Upper lobe of right lung (tissue), 1 donor: ENCODE measurements at regions not wholly inside any gene's neighbourhood (a gene's known extent, or its start where the extent isn't known, plus 50 kb on each side); places are given as distances from the start of the nearest gene placed in this dataset.
A peak's percentile ranks its signal among the peaks of the same experiment; 100 is the strongest.

Experiments used
- ATAC-seq: fragments of 200-7000 bp; cut with Tn5 transposase; one replicate; pipeline ENCODE4 v1.9.1; 2020; ENCODE audit warnings: mild to moderate bottlenecking, moderate library complexity
- DNase-seq: peaks from one replicate; pipeline ENCODE4 v3.0.0-alpha.2; 2020
- H3K27ac ChIP-seq: fragments of 200-600 bp; one replicate; pipeline ENCODE4 v1.8.0; 2022
- H3K27me3 ChIP-seq: fragments of 200-600 bp; one replicate; pipeline ENCODE4 v1.8.0; 2022; ENCODE audit warnings: mild to moderate bottlenecking
- H3K36me3 ChIP-seq: fragments of 200-600 bp; one replicate; pipeline ENCODE4 v1.8.0; 2022
- H3K4me1 ChIP-seq: fragments of 200-600 bp; one replicate; pipeline ENCODE4 v1.8.0; 2022
- H3K4me3 ChIP-seq: fragments of 200-600 bp; one replicate; pipeline ENCODE4 v1.8.0; 2022; ENCODE audit warnings: mild to moderate bottlenecking
- H3K9me3 ChIP-seq: fragments of 200-600 bp; one replicate; pipeline ENCODE4 v1.8.0; 2022
- intact Hi-C: fragments of 100-400 bp; cut with DNase I; formaldehyde crosslinking; loops from one replicate; pipeline ENCODE4 v1.11.0; 2022
- TF ChIP-seq, protein P1 (sequence below): fragments of 200-600 bp; IDR thresholded peaks from one replicate; pipeline ENCODE4 v1.8.0; 2022; ENCODE audit warnings: antibody characterized with exemption
- donor health status: DM: no; HTN: yes; CAD: no; lungs with severe emphysema.

DNA sequence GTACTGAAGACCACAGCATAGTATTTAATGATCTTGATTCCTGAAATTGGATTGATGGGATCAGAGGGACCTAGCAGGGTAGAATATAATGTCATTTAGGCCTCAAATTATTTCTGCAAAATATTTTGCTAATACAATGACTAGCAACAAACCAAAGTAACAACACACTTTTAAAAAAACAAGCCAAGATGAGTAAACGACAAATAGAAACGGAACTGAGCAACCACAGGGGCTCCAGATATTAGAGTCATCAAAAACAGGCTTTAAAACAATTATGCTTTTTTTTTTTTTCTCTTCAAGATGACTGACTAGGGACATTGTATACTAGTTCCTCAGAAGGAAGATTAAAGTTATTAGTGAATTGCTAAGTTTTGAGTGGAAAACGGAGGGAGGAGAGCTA, 447.1 kb upstream of the MMADHC start:
- Histone ChIP-seq H3K27me3 (no peaks in the 10 kb centered on the region), H3K27ac (no peak overlapping the region), H3K36me3 (no peaks in the 10 kb centered on the region), H3K4me1 (peaks cover 6% of the 10 kb centered on the region), H3K9me3 (no peaks in the 10 kb centered on the region), H3K4me3 (no peak overlapping the region)
- no peak for ATAC-seq
- TF ChIP-seq, protein P1, sequence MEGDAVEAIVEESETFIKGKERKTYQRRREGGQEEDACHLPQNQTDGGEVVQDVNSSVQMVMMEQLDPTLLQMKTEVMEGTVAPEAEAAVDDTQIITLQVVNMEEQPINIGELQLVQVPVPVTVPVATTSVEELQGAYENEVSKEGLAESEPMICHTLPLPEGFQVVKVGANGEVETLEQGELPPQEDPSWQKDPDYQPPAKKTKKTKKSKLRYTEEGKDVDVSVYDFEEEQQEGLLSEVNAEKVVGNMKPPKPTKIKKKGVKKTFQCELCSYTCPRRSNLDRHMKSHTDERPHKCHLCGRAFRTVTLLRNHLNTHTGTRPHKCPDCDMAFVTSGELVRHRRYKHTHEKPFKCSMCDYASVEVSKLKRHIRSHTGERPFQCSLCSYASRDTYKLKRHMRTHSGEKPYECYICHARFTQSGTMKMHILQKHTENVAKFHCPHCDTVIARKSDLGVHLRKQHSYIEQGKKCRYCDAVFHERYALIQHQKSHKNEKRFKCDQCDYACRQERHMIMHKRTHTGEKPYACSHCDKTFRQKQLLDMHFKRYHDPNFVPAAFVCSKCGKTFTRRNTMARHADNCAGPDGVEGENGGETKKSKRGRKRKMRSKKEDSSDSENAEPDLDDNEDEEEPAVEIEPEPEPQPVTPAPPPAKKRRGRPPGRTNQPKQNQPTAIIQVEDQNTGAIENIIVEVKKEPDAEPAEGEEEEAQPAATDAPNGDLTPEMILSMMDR, result no peak
- no peak for DNase-seq
- intact Hi-C loops, result no loop called here

DNA sequence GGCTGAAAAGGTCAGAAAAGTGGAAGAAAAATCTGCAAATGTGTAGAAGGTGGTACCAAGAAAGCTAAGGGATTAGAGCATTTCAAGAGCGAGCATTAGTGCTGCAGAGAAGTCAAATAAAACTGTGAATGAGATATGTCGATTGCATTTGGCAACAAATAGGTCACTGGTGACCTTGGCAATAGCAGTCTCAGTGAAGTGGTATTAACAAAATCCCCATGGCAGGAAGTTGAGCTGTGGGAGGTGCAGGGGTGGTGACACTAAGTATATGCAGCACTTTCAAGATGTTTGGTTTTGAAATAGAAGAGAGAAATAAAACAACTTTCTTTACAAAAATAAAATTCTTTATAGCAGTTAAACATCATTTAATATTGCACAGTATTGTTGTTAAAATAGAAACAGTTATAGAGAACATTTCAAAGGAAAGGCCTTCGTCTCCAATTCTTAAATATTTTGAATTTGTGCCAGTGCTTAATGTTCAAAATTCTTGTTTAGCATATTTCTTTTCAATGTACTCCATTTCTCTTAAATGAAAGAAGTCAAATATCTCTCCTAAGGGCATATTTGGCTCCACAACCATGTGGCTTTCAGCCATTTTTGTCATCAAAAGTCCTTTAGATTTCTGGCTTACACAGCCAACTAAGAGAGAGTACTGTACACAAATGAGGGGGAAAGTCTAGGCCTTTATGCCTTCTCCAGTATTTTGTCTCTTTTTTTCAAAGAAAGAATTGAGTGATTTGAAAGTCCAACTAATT, 443.0 kb upstream of the MMADHC start:
- TF ChIP-seq, protein P1, result no peak
- Histone ChIP-seq H3K27me3 (no peaks in the 10 kb centered on the region), H3K9me3 (no peaks in the 10 kb centered on the region), H3K36me3 (no peaks in the 10 kb centered on the region), H3K4me1 (peaks cover 6% of the 10 kb centered on the region), H3K27ac (no peak overlapping the region), H3K4me3 (no peak overlapping the region)
- intact Hi-C loops, result no loop called here
- DNase-seq, result no peak
- ATAC-seq, result peak; percentile 61

DNA sequence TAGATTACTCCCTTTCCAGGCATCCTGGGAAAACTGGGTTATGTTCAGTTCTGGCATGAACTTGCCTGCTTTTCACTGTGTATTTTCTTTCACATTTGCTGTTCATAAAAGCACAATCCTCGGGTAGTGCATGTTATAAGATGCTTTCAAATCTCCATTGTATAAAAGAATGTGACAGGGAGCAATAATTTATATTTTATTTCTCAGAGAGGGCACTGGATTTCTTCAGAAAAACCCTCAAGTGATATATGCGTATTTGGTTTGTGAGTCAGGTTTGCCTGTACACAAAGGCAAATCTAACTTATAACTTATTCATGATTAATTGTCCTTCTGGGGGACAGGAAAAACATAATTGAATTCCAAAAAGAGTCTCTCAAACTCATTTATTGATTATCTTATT, 440.7 kb upstream of the MMADHC start:
- H3K36me3 ChIP-seq, result no peaks in the 10 kb centered on the region
- H3K9me3 ChIP-seq, result no peaks in the 10 kb centered on the region
- TF ChIP-seq, protein P1, result no peak
- no peak for ATAC-seq
- no peaks in the 10 kb centered on the region for H3K27me3 ChIP-seq
- peaks cover 6% of the 10 kb centered on the region for H3K4me1 ChIP-seq
- H3K27ac ChIP-seq, result no peak overlapping the region
- no peak overlapping the region for H3K4me3 ChIP-seq
- DNase-seq, result no peak
- intact Hi-C loops, result no loop called here

DNA sequence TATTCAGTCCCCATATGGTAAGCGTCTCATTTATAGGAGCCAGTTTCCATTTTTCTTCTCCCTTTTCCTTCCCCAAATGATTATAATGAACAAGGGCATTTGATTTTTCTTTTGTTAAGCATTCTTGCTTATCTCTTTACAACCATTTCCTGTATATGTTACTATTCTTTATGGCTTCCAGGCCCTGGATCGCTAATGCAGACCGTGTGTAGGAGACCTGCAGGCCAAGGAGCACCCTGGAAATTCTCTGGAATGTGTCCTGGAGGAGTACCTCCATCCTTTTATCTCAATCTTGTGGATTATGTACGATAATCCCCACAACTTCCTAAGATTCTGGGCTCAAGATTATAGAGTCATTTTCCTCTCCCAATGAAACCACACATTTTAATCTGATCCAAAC, 439.6 kb upstream of the MMADHC start:
- Histone ChIP-seq H3K36me3 (no peaks in the 10 kb centered on the region), H3K9me3 (no peaks in the 10 kb centered on the region), H3K4me3 (no peak overlapping the region), H3K27me3 (no peaks in the 10 kb centered on the region), H3K27ac (no peak overlapping the region), H3K4me1 (peaks cover 6% of the 10 kb centered on the region)
- TF ChIP-seq, protein P1, result no peak
- ATAC-seq, result no peak
- no peak for DNase-seq
- intact Hi-C loops, result no loop called here

DNA sequence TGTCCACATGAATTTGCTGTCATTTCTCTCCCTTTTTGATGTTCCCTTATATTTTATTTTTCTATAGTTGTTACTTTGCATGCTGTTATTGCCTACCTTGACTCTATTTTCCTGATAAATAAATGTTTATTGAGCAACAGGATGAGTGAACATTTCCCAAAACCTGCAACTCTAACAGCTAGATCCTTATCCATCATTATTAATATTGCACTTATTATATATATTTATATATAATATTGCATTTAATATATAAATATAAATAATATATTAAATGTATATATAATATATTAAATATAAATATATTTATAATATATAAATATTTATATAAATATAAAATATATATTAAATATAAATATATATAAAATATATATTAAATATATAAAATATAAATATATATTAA, 436.1 kb upstream of the MMADHC start:
- TF ChIP-seq, protein P1, result no peak
- DNase-seq (no peak), ATAC-seq (no peak)
- no peaks in the 10 kb centered on the region for H3K9me3 ChIP-seq
- no peaks in the 10 kb centered on the region for H3K27me3 ChIP-seq
- no peak overlapping the region for H3K27ac ChIP-seq
- intact Hi-C loops, result no loop called here
- no peaks in the 10 kb centered on the region for H3K36me3 ChIP-seq
- H3K4me3 ChIP-seq, result no peak overlapping the region
- H3K4me1 ChIP-seq, result no peaks in the 10 kb centered on the region

DNA sequence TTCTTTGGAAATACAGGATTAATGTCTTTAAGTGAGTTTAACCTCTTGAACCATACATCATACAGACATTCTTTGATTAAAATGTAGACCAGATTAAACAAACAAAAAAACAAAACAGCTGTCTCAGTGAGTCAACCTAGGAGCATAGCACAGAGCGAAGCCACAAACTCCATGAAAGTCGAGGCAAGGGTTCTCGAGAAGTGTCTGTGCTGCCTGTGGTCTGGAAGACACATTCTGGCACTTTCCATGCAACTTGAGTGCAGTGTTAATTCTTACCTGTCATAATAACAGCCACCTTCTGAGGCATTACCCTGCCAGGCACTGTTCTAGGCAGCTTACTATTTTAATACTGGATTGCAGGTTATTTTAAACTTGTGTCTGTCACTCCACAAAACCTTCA, 435.5 kb upstream of the MMADHC start:
- no peak for DNase-seq

More for the DNA sequence above, 435.5 kb upstream of the MMADHC start:
- H3K4me1 ChIP-seq, result no peaks in the 10 kb centered on the region
- intact Hi-C loops, result no loop called here
- H3K36me3 ChIP-seq, result no peaks in the 10 kb centered on the region
- H3K27ac ChIP-seq, result no peak overlapping the region
- H3K9me3 ChIP-seq, result no peaks in the 10 kb centered on the region
- H3K27me3 ChIP-seq, result no peaks in the 10 kb centered on the region
- TF ChIP-seq, protein P1, result no peak
- ATAC-seq, result no peak
- no peak overlapping the region for H3K4me3 ChIP-seq
